ENCODE measurements at regions not wholly inside any gene's neighbourhood (a gene's known extent, or its start where the extent isn't known, plus 50 kb on each side); places are given as distances from the start of the nearest gene placed in this dataset.

DNA sequence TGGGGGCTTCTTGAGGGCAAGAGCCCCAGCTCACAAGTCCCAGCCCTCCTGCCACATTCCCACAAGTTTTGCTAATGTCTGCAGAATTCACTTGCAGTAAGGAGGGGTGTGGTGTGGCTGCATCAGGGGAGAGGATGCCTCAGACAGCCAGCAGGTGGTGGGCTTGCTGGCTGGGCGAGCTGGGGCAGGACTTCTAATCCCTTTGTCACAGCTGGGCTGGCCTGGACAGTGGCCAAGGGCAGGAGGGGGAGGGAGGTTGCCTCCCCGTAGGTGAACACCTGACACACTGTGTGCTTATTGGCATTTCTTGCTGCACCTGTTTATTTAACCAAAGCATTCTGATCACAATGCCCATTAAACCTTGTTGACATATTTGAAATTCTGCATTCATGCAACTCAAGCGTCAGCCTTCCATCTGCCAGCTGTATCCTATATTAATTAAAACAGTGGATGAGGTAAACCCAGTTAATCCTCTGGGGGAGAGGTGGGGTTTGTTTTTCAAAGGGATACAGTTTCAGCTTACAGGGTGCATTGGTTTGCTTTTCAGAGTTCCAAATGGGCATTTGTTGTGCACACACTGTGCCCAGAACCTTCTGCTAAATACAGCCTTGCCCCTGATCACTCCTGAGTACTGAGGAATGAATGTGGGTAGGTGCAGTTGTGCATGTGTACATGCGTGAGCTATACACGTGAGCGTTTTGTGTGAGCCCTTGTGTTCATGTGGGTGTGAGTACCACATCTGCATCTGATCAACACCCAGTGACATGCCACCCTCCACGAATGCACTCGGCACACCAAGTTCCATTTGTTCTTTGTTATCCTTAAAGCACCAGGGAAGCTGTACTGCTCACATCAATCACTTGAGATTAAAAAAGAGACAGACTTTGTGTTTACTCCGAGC lies 268.7 kb downstream of the XXYLT1 start:
- DNase-seq = peak; percentile 81

DNA sequence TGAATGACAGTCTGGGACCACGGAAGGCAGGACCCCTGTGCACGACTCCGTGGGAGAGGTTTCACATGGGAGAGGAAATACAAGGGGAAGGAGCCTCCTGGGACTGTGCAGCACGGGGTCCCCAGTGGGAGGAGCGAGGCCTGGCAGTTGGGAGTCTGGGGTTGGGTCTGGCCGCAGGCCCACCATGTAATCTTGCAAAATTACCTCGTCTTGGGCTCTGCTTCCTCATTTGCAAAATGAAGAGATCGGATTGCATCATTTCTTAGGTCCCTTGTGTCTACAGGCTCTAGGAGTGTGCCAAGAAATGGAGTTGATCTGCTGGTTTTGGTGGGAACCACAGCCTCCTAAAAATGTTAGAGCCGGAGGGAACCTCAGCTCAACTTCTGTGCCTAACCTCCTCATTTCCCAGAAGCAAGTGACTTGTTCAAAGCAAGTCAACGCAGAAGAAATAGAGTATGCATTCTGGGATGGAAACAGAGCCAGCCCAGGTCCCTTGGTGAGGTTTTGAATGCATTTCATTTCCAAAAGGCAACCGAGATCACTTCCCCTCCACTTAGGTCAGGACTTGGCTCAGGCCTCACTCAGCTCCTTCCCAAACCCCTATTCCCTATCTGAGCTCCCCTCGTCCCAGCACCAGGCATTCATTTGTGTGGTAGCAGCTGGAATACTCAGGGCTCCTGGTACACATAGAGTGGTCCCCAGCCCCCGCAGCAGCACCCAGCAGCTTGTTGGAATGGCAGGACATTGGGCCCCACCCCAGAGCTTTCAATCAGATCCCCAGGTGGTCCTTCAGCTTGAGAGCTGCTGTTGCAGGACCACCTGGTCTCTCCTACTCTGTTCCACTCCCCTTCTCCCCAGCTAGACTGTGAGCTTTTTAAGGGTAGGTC lies 267.7 kb downstream of the XXYLT1 start:
- DNase-seq = peak; percentile 87

DNA sequence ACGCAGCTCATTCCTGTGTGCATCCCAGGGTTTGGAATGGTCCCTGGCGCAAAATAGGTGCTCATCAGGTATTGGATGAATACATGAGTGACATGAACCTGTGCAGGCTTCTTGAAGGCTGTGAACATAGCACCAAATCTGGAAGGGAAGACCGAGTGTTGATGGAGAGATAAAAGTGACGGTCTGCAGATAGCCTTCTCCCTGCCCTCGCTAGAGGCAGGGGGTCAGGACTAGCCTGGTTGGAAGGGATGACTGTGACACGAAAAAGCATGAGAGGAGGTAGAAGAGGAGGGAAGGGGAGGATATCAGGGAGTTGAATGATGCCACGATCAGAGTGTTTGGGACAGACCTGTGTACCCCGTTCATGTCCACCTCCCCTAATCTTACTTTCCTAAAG lies 267.1 kb downstream of the XXYLT1 start:
- DNase-seq = no peak

DNA sequence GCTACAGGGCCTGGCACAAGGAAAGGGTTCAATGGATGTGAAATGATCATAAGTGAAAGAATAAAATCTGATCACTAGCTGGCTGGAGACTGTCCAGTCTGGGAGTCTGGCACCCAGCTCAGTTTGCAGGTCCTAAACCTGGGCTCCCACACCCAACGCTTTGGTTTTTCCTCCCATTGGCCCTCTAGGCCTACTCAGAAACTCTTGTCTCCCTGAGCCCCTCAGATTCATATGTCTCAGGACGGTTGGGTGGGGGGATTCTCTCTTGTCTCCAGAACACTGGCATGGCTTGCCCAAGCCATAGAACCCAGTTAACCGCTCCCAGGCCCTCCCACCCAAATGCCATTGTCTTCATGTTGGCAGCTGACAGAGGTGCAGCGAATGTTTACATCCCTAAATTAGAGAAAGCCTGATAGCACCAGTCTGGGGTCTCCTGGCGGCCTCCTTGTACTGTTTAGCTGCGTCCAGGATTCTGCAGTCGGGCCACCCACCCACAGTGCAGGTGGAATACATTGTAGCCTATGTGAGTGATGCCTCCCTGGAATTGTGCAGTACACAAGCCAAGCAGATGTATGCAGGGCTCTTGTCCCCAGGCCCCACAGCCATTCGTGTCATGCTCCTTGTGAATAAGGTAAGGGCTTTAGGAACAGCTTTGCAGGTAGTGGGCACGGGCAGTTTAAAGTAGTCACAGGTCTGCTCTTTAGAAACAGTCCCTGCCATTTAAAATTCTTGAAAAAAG lies 266.3 kb downstream of the XXYLT1 start:
- DNase-seq = no peak

DNA sequence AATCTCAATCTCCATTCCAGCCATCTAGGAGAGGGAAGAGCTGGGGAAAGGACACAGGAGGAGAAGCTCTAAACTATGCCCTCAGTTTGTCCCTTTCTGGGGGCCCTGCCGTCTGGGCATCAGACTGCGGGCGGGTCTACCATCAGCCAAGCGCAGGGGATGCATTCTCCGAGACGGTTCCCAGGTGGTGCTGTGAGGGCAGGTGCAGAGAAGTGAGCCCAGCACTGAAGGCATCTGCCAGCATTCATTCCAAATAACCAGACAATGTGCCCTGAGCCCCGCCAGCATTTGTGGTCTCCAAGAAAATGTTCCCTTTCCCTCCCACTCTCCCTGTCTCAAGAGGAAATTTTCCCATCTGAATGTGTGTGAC lies 265.7 kb downstream of the XXYLT1 start:
- DNase-seq = no peak

DNA sequence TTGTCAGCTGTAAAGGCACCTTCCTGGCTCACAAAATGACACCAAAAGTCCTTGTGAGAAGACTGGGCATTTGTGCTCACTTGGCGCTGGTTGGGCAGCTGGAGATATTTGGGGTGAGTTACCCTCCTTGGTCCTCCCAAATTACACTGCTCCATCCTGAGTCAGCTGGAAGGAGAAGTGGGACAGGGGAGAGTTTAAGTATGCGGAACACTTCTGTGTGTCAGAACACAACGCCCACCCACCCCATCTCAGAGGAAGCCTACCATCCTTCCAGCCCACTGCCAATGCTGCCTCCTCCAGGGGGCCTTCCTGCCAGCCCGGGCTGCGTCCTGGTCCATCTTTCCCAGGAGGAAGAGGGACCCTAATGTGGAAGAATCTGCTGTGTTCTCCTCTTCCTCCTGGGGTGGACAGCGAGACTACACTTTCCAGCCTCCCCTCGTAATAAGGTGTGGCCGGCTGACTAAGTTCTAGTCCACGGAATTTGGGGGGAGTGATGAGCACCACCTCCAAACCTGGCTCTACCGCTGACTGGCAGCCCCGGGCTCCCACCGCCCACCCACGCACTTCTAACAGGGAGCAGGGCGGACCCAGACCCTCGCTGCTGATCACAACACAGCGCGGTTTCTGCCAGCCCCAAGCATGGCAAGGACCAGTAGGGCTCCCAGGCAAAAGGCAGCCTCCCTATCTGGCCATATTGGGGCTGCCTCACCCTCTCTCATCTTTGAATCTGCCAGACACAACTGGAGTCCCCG lies 265.0 kb downstream of the XXYLT1 start:
- no peak for DNase-seq

DNA sequence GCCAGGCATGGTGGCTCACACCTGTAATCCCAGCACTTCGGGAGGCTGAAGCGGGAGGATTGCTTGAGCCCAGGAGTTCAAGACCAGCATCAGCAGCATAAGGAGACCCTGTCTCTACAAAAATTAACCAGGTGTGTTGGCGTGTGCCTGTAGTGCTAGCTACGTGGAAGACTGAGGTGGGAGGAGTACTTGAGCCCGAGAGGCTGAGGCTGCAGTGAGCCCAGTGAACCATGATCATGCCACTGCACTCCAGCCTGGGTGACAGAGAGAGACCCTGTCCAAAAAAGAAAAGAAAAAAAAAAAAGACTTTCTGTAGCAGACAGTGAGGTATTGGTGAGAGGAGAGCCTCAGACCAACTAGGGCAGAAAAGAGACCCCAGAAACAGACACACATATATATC lies 263.8 kb downstream of the XXYLT1 start:
- no peak for DNase-seq

DNA sequence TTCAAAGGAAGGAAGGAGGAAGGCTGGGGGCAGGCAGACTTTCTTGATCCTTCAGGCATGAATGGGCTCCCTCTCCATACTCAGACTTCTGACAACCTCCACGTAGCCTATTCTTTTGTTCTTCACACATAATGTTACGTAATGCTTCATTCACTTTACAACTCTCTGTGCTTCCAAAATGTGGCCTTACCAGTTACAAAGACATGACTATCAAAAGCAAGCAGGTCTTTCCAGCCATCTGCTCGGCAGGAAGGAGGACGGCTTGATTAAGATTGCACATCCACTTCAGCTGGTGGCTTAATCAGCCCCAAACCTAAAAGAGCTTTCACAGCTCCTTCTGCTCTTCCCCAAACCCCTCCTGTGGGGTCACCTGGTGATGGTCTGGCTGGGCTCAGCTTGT lies 263.2 kb downstream of the XXYLT1 start:
- peak; percentile 17 for DNase-seq

DNA sequence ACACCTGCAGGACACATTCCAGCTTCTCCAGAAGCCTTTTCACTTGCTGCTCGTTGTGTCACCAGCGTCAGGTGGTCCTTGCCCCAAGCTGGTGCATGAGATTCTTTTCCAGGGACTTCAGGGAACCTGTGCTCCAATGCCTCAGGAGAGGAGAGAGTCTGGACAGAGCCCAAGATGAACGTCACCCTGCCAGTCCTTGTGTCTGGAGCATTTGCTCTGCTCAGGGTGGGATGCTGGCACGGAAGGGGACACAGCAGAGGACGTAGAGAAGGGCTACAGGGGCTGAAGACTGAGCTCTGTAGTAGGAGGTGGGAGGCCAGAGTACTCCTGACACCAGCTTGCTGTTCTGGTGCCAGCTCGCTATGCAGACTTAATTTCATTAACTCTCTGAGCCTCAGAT lies 262.1 kb downstream of the XXYLT1 start:
- no peak for DNase-seq

DNA sequence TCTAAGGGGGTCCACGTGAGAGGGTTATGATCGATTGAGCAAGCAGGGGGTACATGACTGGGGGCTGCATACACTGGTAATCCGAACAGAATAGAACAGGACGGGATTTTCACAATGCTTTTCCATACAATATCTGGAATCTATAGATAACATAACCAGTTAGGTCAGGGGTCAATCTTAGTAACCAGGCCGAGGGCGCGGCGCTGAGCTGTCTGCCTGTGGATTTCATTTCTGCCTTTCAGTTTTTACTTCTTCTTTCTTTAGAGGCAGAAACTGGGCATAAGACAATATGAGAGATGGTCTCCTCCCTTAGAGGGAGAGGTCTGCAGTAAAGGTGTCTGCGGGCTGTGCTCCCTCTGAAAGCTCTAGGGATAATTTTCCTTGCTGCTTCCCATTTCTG lies 261.3 kb downstream of the XXYLT1 start:
- DNase-seq = peak; percentile 10

DNA sequence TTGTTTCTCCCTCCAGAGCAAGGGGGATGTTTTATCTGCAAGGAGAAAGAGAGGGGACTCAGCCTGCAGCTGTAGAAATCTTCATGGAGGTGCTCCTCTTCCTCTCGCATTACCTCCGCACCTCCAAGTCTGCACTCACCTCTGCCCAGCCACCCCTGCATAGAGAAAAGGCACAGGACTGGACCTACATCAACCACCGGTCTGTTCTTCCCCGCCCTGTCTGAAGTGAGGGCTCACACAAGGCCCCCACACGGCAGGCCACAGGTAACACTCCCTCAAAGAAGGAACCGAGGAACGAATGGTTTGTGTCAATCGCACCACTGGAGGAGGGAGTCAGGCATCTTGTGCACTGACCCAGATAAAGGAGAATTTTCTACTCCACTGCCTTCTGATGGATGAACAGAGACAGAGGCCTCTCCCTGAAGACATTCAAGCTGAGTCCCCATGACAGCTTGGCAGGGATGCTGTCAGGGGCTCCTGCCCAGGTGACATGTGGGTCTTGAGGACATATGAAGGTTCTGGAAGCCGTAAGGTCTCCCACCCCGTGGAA lies 260.3 kb downstream of the XXYLT1 start:
- DNase-seq = no peak

DNA sequence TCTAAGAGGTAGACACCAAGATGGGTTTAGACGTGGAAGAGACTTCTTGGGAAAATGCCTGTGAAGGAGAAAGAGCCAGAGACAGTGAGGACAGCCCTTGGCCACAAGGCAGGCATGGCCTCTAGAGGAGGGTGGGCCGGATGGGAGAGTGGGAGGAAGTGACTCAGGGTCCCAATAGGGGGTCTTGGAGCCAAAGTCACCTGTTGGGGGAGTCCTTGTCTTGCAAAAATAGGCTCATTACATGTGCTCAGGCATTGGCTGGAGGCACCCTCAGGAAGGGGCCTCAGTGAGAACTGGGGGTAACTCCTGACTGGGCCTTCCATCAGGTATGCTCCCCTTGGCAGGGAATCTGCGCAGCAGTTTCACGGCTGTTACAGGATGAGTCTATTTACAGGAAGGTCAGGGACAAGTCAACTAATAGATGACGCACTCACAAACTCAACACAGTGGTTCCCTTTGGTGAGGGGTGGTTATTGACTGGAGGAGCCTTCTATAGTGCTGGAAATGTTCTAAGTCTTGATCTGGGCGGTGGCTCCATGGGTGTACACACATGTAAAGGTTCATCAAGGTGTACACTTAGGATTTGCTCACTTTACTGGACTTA lies 259.6 kb downstream of the XXYLT1 start:
- no peak for DNase-seq

DNA sequence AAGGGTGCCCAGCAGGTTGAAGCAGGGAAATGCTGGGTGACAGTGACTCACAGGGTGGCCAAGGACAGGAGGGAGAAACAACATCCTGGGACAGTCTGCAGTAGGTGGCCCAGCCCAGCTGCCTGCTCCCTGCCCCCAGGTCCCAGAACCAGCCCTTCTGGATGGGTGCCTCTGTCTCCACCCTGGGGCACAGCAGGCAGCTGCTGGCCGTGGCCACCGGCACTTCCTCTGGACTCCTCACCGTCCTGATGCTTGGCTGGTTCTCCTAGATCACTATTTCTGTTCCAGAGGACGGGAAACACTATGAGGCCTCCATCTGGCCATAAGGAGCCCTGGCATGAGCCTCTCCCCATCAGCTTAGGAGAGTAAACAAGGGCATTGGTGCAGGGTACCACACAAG lies 258.9 kb downstream of the XXYLT1 start:
- DNase-seq = no peak

DNA sequence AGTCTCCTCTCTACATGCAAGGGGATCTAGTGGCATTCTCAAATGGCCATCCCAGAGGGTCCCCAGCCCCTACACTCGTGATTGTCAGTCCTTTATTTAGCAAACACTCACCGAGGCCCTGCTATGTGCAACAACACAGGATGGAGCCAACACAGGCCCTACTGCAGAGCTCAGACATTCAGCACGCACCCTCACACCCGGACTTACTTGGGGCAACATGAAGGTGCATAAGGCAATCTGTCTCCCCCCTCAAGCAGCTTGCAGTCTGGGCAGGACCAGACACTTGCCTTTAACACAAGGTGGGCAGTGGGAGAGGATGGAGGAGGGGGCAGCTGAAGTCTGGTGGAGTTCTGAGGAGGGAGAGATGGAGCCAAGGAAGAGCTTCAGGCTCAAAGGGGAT lies 258.4 kb downstream of the XXYLT1 start:
- no peak for DNase-seq

DNA sequence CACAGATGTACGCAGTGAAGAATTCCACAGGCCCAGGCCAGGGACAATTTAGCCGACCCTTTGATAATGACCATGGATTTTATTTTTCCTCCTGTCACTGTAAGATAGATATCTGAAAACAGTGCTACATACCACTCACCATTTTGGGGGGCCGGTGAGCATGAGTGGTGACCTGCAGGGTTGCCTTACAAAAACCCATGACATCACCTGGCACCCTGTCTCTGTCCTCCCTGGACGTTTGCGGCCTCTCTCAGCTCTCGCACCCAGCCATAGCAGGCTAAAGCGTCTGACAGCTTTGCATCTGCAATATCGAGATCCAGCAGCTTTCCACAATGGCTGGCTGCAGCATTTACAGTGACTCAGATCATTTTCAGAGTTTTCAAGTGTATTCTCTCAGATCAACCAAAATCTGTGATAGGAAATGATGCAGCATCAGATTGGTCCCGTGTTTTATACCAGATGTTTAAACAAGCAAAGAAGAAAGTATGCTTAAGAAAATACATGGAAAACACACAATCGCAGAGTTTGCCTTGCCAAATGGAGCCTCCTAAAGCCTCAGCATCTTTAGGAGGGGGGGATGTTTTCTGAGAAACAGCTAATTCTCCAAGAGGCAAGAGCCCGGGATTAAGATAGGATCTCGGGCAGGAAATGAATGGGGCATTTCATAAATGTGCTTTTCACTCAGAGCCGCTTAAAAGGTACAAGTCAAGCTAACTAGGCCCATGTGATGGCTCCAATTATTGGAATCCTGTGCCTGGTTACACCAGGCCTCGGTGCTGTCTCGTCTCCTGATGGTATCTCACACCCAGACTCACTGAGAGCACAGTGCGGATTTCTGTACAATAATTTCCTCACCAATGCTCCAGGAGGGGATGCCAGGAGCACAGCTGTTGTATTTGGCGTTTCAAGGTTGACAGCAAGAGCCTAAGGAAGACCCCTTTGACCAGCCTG lies 257.3 kb downstream of the XXYLT1 start:
- no peak for DNase-seq

DNA sequence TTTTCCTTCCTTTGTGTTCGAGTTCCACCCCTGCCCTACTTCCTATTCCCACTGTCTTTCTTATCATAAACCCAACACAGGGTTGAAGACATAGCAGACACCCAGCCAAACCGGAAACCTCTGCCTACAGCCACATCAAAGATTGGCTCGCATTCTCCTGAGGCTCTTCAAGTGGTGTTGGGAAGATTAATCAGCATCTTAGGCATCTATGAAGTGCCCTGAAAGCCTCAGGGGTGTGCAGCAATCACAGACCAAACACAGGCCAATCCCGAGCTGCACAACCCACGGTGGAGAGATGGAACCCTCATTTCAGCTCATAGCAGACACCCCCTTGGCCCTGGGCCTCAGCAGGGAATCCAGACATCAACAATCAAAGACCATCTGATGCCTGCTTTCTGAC lies 255.9 kb downstream of the XXYLT1 start:
- DNase-seq = peak; percentile 55

DNA sequence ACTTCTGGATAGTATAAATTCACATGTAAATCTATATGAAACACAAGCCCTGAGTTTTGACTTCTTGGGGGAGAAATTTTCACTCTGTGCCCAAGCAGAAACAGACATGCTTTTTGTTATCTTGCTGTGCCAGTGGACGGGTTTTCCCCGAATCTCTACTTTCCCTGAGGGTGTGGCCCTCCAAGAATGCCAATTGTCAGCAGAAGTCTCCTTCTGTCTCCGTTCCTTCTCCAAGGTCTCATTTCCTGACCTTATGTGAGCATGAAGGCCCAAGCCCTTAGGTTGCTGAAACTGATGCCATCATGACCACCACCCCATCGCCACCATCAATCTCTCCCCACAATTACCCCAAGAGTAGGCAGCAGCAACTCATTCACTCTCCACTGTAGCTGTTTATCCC lies 253.8 kb downstream of the XXYLT1 start:
- DNase-seq = no peak

Data from OCI-M1 (cell line).